ENCODE measurements at regions not wholly inside any gene's neighbourhood (a gene's known extent, or its start where the extent isn't known, plus 50 kb on each side); places are given as distances from the start of the nearest gene placed in this dataset.
"Not testable (repeated sequence)": the region's sequence is repeated elsewhere in the genome, so short reads cannot be mapped to it uniquely, and the experiment has no call there.

DNA sequence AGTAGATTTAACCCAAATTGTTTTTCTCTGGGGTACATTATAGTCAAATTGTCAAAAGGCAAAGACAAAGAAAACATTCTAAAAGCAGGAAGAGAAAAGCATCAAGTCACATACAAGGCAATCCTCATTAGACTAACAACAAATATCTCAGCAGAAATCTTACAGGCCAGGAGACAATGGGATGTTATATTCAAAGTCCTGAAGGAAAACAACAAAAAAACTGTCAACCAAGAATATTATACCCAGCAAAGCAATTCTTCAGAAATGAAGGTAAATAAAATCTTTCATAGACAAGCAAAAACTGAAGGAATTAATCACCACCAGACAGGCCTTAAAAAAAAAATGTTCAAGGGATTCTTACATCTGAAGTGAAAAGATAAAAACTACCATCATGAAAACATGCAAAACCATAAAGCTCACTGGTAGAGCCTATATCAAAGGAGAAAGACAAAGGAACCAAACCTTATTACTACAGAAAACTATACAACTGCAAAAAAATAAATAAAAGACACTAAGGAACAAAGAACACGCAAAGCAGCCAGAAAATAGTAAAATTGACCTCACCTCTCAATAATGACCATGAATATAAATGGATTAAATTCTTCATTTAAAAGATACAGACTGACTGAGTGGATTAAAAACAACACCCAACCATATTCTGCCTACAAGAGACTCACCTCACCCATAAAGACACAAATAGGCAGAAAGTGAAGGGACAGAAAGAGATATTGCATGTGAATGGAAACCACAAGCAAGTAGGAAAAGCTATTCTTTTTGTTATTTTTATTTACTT lies 113.8 kb upstream of the ZC3H11B start:
- no peak for DNase-seq (ENCODE audit: low spot score)

- no peak for DNase-seq (ENCODE audit: low spot score)
Observed at GRCh38 chr1:219724440-219724839, 111.5 kb upstream of the ZC3H11B start.

GRCh38 chr1:219717536-219717935 lies 104.6 kb upstream of the ZC3H11B start:
- DNase-seq (ENCODE audit: low spot score), result no peak

GRCh38 chr1:219716611-219717114 lies 103.8 kb upstream of the ZC3H11B start:
- DNase-seq (ENCODE audit: low spot score), result no peak

DNA sequence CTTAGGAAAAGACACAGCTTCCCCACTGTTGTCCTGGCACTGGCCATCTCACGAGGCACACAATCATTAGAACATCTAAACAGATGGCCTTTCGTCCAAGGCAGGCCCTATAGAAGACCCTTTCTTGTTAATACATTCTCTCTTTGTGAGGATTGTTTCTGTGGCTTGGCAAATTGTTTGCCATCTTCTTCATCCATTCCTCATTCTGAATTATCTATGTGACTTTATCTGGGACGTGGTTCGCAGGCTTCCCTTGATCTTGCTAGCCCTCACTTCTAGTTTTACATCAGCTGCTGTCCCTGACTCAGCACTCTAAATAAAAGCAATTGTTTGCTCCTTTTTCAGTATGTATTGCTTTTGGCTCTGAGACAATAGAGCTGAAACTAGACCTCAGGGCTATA lies 101.1 kb upstream of the ZC3H11B start:
- no peak for DNase-seq (ENCODE audit: low spot score)

DNA sequence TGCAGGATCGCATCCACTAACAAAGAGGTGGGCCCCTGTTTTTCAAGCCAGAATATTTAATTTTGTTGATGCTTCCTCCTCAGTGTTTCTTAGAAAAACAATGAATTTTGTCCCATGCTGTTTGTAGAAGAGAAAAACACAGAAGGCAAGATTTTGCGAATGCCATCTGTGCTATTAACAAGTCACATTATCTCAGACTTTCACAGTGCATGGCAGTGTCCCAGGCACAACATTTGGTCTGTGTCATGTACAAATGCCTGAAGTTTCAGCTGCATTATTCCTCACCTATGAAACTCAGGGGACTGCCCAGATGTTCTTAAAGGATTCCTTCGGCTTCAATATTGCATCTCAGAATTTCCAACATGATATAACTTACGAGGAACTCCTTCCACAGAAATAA lies 99.6 kb upstream of the ZC3H11B start:
- no peak for DNase-seq (ENCODE audit: low spot score)

DNA sequence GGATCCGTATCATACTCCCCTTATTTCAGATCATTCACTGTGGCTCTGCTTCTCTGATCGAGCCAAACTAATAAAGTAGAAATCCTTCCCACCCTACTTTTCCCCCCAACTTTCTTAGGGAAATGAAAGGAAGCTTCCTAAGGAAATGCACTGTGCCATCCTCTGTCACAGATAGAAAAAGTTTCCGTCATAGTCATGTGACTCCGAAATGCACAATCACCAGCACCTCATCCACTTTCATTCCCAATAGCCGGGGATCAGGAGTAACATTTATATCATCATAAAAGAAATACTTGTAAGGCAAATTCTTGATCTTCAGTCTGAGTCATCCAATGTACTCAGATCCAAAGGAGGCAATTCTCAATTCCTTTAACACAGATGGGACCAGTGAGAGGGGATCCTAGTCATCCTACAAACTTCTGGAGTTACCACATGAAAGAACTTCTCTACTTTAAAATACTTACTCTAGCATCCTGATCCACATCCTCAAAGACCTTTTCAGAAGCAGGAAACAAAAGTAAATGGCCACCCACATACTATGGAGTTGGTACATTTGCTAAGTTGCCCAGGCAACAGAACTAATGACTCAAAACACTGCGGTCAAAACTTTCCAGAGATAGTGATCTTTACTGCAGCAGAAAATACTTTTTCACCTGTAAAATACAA lies 97.8 kb upstream of the ZC3H11B start:
- DNase-seq (ENCODE audit: low spot score), result peak; percentile 93

- peak; percentile 55 for DNase-seq (ENCODE audit: low spot score)
Observed at GRCh38 chr1:219708919-219709543, 96.1 kb upstream of the ZC3H11B start.

DNA sequence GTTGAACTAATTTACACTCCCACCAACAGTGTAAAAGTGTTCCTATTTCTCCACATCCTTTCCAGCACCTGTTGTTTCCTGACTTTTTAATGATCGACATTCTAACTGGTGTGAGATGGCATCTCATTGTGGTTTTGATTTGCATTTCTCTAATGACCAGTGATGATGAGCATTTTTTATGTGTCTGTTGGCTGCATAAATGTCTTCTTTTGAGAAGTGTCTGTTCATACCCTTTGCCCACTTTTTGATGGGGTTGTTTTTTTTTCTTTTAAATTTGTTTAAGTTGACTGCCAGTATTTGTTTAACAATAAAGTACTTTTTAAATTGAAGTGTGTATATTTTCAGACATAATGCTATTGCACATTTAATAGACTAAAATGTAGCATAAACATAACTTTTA lies 95.0 kb upstream of the ZC3H11B start:
- DNase-seq (ENCODE audit: low spot score), result not testable (repeated sequence)

GRCh38 chr1:219704331-219704730 lies 91.4 kb upstream of the ZC3H11B start:
- not testable (repeated sequence) for DNase-seq (ENCODE audit: low spot score)

DNA sequence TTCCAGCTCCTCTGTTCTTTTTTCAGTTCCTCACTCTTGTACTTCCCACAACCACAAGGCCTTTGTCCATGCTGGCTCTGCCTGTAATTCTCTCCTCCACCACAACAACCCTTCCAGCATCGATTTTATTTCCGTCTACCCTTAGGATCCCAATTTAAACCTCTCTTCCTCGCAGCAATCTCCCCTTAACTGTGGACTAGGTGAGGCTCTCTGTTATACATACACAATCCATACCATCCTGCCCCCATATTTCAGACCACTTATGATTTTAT lies 90.4 kb upstream of the ZC3H11B start:
- DNase-seq (ENCODE audit: low spot score), result no peak

DNA sequence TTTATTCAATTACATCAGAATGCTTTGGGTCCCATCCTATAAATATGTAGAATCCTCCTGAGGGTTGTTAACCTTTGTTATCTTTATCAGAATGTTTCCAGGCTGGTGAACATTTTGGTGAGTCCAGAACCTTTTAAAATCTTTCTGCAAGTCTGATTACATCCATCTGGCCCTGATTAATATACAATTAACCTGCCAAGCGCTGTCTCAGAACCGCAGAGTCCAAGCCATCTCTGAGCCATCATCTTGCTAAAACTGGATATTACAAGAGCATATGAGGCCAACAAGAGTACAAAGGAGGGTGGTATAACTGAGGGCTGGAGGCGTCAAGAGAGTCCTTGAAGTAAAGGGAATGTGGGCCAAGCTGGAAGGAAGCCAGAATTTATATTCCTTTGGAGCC lies 88.6 kb upstream of the ZC3H11B start:
- DNase-seq (ENCODE audit: low spot score), result no peak

DNA sequence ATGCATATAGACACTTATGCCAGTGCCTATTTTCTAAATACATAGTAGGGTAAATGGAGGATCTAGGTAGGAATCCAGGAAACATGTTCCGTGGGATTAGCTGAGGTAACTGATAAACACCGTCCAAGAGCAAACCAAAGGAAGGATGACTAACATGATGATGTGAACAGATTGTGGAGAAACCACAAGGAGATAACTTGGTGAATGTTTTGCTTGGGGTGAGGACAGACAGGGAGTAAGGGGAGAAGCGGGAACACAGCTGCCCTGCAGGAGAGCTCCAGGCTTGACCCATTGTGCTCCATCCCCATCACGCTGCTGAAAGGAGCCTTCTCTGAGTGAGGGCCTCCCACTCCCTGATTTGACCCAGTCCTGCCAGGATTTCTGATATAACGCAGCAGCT lies 87.0 kb upstream of the ZC3H11B start:
- peak; percentile 42 for DNase-seq (ENCODE audit: low spot score)

DNA sequence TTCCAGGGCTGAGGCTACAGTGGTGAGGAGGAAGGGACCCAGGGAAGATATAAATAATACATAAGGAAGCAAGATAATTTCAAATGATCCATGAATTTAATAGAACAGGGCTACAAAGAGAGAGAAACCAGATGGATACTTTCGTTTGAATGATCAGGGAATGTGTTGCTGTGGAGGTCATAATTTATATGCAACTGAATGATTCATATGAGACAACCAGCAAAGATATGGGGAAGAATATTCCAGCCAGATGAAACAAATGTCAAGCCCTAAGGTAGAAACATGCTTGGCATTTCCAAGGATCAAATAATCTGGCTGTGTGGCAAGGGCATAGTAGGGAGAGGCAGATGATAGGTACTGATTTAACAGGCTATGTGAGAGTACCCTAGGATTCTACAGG lies 84.8 kb upstream of the ZC3H11B start:
- no peak for DNase-seq (ENCODE audit: low spot score)

- DNase-seq (ENCODE audit: low spot score), result no peak
Observed at GRCh38 chr1:219692981-219693380, 80.1 kb upstream of the ZC3H11B start.

- DNase-seq (ENCODE audit: low spot score), result no peak
Observed at GRCh38 chr1:219689774-219690173, 76.9 kb upstream of the ZC3H11B start.

- no peak for DNase-seq (ENCODE audit: low spot score)
Observed at GRCh38 chr1:219687779-219688178, 74.9 kb upstream of the ZC3H11B start.

DNA sequence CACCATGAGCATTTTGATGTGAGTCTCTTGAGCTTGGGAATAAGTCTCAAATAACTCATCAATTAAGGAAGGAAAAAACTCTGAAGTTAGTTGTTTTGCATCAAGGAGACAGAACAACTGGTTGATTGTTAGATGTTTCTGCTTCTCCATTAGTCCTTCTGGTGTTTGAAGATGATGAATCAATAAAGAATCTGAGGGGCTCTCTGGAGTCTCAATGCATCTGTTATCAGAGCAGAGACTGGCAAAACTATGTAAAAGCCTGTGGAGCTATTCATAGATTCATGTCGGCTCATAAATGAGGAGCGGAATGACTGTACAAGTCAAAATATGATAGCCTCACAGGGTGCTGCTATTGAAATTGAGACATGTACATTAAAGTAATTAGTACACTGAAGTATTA lies 73.3 kb upstream of the ZC3H11B start:
- no peak for DNase-seq (ENCODE audit: low spot score)

- DNase-seq (ENCODE audit: low spot score), result no peak
Observed at GRCh38 chr1:219682788-219683187, 69.9 kb upstream of the ZC3H11B start.

DNA sequence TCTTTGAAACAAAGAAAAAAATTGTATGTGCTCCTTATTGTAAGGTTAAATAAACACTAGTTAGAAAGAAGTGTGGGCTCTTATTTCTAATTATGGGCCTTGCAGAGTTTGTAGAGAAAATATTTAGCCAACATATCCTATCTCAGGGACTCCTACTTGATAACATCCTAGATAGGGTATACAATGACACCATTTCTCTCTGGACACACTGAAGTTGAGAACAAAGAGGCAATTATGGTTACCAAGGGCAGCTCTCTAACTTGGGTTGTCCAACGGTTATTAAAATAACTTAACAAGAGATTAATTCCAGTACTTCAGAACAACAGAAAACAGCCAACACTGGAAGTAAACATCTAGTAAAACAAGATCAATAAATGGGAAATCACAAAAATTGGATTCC lies 69.0 kb upstream of the ZC3H11B start:
- DNase-seq (ENCODE audit: low spot score), result no peak

DNA sequence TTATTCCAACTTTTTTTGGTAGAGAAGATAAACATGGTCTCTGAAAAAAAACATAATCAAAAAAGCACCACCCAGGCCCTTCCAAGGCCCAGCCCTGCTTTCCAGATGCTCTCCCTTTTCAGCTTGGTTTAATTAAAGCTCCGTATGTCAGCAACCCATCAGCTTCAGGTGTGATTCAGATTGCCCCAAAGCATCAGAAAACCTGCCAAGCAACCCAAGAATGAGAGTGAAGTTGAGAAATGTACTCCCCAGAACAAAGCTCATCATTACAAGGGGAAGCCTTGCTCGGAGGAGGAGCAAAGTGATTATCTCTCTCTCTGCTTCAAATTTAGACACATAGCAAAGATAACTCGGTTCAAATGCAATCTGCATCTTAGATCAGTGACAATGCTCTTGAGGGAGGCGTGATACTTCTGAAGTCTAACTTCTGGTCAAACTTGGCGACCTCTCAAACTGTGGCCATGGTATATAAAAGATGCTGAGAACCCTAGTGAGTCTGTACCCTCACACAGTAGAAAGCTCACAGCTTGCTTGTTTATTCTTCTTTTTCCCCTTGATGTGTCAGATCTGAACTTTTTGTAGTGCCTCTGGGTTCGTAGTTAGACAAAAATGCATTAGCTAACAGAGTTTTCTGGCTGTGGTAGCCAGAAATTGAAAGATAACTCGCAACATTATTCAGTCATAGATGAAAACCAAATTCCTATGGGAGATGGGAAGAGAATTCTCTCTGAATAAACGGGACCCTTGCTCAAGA lies 63.3 kb upstream of the ZC3H11B start:
- no peak for DNase-seq (ENCODE audit: low spot score)

DNA sequence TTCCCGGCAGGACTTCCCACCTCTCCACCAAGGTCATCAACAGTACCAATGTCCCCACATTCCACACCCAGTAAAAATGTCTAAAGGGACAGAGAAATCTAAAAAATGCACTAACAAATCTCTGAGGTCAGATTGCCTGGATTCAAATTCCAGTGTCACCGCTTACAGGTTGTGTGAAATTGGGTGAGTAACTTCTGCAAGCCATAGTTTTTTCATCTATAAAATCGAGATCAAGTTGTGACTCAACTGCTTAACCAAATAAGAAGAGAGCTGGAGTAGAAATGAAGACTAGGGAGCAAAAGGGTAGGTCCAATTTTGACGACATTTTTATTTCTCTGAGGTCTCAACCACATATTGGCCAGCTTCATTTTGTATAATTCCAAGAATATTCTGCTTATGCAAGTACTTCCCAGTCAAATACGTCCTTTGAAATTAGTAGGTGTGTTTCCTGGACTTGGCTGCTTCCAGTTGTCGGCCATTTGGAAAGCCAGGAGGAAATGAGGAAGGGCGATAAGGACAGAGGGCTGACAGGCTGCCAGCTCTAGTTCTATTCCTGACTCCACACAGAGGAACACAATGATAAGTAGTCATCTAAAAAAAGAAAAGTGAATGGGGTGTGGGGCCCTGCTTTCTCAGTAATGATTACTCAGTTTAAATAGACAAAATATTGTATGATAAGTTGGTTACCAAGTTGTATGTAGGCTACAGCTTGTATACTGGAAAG lies 57.7 kb upstream of the ZC3H11B start:
- DNase-seq (ENCODE audit: low spot score), result no peak

Measured in H4 (cell line).